DND-41 (cell line): ENCODE measurements at regions not wholly inside any gene's neighbourhood (a gene's known extent, or its start where the extent isn't known, plus 50 kb on each side); places are given as distances from the start of the nearest gene placed in this dataset.

Experiments used
- CTCF ChIP-seq: IDR thresholded peaks from 2 replicates; pipeline ENCODE4 v1.5.1; 2012; ENCODE audit warnings: borderline replicate concordance, low read length, moderate library complexity, mild to moderate bottlenecking; ENCODE audit not compliant: poor library complexity, severe bottlenecking; ENCODE audit errors: extremely low read depth
- EZH2 ChIP-seq: IDR thresholded peaks from 3 replicates; pipeline ENCODE4 v1.6.1; 2012; ENCODE audit warnings: borderline replicate concordance, low read depth, mild to moderate bottlenecking, moderate library complexity, low read length, inconsistent platforms; ENCODE audit not compliant: severe bottlenecking

- no peak for TF ChIP-seq CTCF
- TF ChIP-seq EZH2, result no peak
These were observed 207.6 kb downstream of the ZNF462 start for GRCh38 chr9:107070586-107070985.
